Sigmoid colon (tissue), 6 donors: ENCODE measurements at regions not wholly inside any gene's neighbourhood (a gene's known extent, or its start where the extent isn't known, plus 50 kb on each side); places are given as distances from the start of the nearest gene placed in this dataset.
A peak's percentile ranks its signal among the peaks of the same experiment; 100 is the strongest.

Source experiments
- DNase-seq: peaks from one replicate; pipeline ENCODE4 v3.0.0-alpha.2; 2019
- H3K27ac ChIP-seq, 4 donors: fragments of 200-600 bp; sonication (generic); one replicate each; pipeline ENCODE4 v1.5.1; 2016 to 2019; ENCODE audit warnings: mild to moderate bottlenecking in 1 of 4
- H3K27me3 ChIP-seq, 3 donors: fragments of 200-600 bp; sonication (generic); one replicate each; pipeline ENCODE4 v1.5.1; 2019; ENCODE audit warnings: mild to moderate bottlenecking in 1 of 3
- H3K36me3 ChIP-seq, 4 donors: fragments of 200-600 bp; sonication (generic); one replicate each; pipeline ENCODE4 v1.5.1; 2016 to 2019
- H3K4me1 ChIP-seq, 4 donors: fragments of 200-600 bp; sonication (generic); one replicate each; pipeline ENCODE4 v1.5.1; 2017 to 2019
- H3K4me3 ChIP-seq, 4 donors: fragments of 200-600 bp; sonication (generic); one replicate each; pipeline ENCODE4 v1.5.1; 2017 to 2019; ENCODE audit warnings: mild to moderate bottlenecking in 2 of 4, moderate library complexity in 1 of 4
- H3K9me3 ChIP-seq, 4 donors: fragments of 200-600 bp in 3 of 4; sonication (generic) in 3 of 4; one replicate each; pipeline versions ENCODE4 v1.5.1 to v1.6.1; 2013 to 2019
- CTCF ChIP-seq, 4 experiments: fragments of 450-650 bp in 3 of 4; fragments of 200-600 bp in 1 of 4; IDR thresholded peaks; one replicate each; pipeline ENCODE4 v1.5.1; 2016 to 2019; ENCODE audit warnings: antibody characterized with exemption in 4 of 4, mild to moderate bottlenecking in 3 of 4, moderate library complexity in 2 of 4
- EP300 ChIP-seq, 4 donors: sonication (generic); formaldehyde crosslinking; IDR thresholded peaks; one replicate each; pipeline ENCODE4 v1.6.1; 2017; ENCODE audit warnings: antibody characterized with exemption in 4 of 4
- POLR2A ChIP-seq, 2 donors: fragments of 450-650 bp; IDR thresholded peaks; one replicate each; pipeline ENCODE4 v1.6.1; 2016; ENCODE audit warnings: antibody characterized with exemption in 2 of 2, mild to moderate bottlenecking in 2 of 2, moderate library complexity in 2 of 2
- POLR2AphosphoS5 ChIP-seq, 4 donors: sonication (generic); formaldehyde crosslinking; IDR thresholded peaks; one replicate each; pipeline ENCODE4 v1.6.1; 2017; ENCODE audit warnings: antibody characterized with exemption in 4 of 4
- WGBS, 2 donors: extraction: QIAGEN DNeasy Blood & Tissue Kit; methylation state at CpG; one replicate each; pipeline ENCODE4 v1.1.7; 2013; 5-methylcytosine and 5-hydroxymethylcytosine counted together
- intact Hi-C: fragments of 100-400 bp; cut with DNase I; formaldehyde crosslinking; loops from one replicate; pipeline ENCODE4 v1.15.1; 2023
- donor health status: healthy with polysubstance abuse.
- donor health status: healthy.

DNA sequence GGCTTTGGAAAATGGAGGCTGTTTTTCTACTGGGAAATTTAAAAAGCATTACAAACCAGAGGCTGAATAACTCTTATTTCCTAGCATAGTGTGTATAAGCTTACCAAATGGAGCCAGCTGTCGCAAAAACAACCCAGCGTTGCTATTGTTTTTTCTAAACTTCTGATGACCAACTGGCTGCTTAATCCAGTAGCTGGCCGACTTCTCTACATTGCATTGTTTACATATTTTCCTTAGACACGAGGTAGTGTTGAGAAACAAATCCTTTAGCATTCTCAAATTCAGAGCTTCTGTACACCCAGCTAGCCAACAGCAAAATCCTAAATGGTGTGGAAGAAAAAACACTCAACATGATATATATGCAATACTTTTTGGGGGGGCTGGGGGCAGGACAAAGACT, 161.0 kb upstream of the ADAMTS9 start:
- TF ChIP-seq POLR2A (IDR thresholded peaks at IDR 0.05), result no peak
- no peak for TF ChIP-seq POLR2AphosphoS5 (IDR thresholded peaks at IDR 0.05)
- TF ChIP-seq EP300 (IDR thresholded peaks at IDR 0.05), result no peak
- 76 to 83% methylated on average over 4 of the region's 4 CpGs for WGBS, 2 donors
- Histone ChIP-seq H3K27me3 (no peaks in the 10 kb centered on the region), H3K27ac (no peak overlapping the region), H3K4me3 (no peak overlapping the region), H3K36me3 (no peaks in the 10 kb centered on the region), H3K9me3 (no peaks in the 10 kb centered on the region), H3K4me1 (peaks cover 0 to 11% (median 4%) of the 10 kb centered on the region in 4 donors)
- DNase-seq, result no peak
- intact Hi-C loops, result no loop called here

DNA sequence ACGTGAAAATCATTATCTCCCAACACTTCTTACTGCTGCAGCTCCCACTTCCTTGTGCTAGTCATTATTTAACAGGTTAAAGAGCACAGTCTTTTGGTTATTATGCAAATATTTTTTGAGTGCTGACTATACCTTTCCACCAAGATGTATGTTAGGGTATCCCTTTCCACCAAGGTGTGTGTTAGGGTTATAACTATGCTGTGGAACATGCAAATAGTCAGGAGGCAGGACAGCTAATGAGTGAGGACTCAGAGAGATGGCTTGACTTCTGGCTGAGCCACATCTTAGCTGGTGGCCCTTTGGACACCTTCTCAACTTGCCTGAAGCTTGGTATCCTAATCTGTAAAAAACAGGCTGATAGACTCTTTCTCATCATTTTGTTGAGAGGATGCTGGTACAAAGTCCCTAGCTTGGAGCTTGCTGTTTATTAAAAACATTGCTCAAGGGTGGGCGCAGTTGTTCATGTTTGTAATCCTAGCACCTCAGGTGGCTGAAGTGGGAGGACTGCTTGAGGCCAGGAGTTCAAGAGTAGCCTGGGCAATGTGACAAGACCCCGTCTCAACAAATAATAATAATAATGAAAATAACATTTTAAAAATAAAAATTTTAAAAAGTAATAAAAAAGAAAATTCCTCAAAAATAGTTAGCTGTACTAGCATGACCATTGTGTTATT, 160.5 kb upstream of the ADAMTS9 start:
- Histone ChIP-seq H3K4me1 (peaks cover 0 to 11% (median 4%) of the 10 kb centered on the region in 4 donors), H3K36me3 (no peaks in the 10 kb centered on the region), H3K27ac (no peak overlapping the region), H3K4me3 (no peak overlapping the region), H3K9me3 (no peaks in the 10 kb centered on the region), H3K27me3 (no peaks in the 10 kb centered on the region)
- no peak for DNase-seq
- intact Hi-C loops, result no loop called here
- TF ChIP-seq EP300 (IDR thresholded peaks at IDR 0.05) (no peak), POLR2A (IDR thresholded peaks at IDR 0.05) (no peak), CTCF (IDR thresholded peaks at IDR 0.05) (no peak), POLR2AphosphoS5 (IDR thresholded peaks at IDR 0.05) (no peak)
- 75 to 77% methylated on average over 3 of the region's 3 CpGs for WGBS, 2 donors

- Histone ChIP-seq H3K27me3 (no peaks in the 10 kb centered on the region), H3K9me3 (no peaks in the 10 kb centered on the region), H3K4me3 (no peak overlapping the region), H3K27ac (no peak overlapping the region), H3K4me1 (peaks cover 0 to 11% (median 4%) of the 10 kb centered on the region in 4 donors), H3K36me3 (no peaks in the 10 kb centered on the region)
- no peak for DNase-seq
- intact Hi-C loops, result no loop called here
- 93 to 95% methylated on average over 2 of the region's 2 CpGs for WGBS, 2 donors
- TF ChIP-seq POLR2A (IDR thresholded peaks at IDR 0.05), result no peak
- TF ChIP-seq CTCF (IDR thresholded peaks at IDR 0.05), result no peak
- no peak for TF ChIP-seq POLR2AphosphoS5 (IDR thresholded peaks at IDR 0.05)
- no peak for TF ChIP-seq EP300 (IDR thresholded peaks at IDR 0.05)
Measured at GRCh38 chr3:64844558-64844957, 156.8 kb upstream of the ADAMTS9 start.

DNA sequence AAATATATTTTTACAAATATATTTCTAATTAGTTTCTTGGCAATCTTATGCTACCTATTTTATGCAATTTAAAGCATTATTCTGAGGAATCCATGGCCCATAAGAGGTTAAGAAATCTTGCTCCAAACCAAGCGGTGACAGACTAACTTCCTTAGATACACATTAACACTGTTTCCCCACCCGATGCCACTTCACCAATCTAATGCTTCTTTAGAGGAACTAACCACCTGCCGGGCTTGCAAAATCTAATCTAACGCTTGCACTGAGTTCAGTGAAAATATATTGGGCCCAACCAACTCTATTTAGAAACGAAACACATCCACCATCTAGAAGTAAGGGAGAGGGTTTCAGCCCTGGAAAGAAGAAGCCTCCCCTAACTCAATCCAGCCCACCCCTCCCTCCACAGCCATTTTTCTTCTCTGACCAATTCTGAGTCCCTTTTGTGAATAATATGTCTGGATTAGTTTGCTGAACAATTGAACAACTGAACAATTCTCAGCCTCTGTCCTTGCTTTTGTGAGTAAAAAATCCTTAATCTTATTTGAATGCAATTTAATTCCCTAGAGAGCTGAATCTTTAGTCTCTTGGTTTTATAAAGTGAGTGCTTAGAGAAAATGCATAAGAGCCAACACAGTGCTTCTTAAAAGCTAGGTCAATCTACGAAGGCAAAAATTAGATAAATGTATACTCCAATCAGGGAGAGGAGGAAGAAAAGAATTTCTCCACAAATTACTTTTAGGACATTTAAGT, 150.4 kb upstream of the ADAMTS9 start:
- H3K27me3 ChIP-seq, result no peaks in the 10 kb centered on the region
- intact Hi-C loops, result loop anchor here (10.0 kb wide), 1 partner anchor 303 kb away; no protein-coding TSS in a partner anchor
- 28 to 50% methylated on average over 6 of the region's 6 CpGs for WGBS, 2 donors
- H3K4me1 ChIP-seq, result peaks cover 0 to 17% (median 11%) of the 10 kb centered on the region in 4 donors
- H3K9me3 ChIP-seq, result no peaks in the 10 kb centered on the region
- peaks cover 0 to 6% (median 0%) of the 10 kb centered on the region in 4 donors for H3K36me3 ChIP-seq
- H3K4me3 ChIP-seq, result no peak overlapping the region
- no peak for DNase-seq
- H3K27ac ChIP-seq, result peak overlapping the region in 3 of 4 donors; percentile 51 to 67 (median 67)
- TF ChIP-seq CTCF (IDR thresholded peaks at IDR 0.05) (no peak), EP300 (IDR thresholded peaks at IDR 0.05) (no peak), POLR2A (IDR thresholded peaks at IDR 0.05) (no peak), POLR2AphosphoS5 (IDR thresholded peaks at IDR 0.05) (no peak)

GRCh38 chr3:64837126-64837738, 149.4 kb upstream of the ADAMTS9 start:
- TF ChIP-seq EP300 (IDR thresholded peaks at IDR 0.05), result peak in 1 of 4 donors; percentile 71
- TF ChIP-seq CTCF (IDR thresholded peaks at IDR 0.05), result no peak
- peak in 2 of 4 donors; percentile 34 to 46 for TF ChIP-seq POLR2AphosphoS5 (IDR thresholded peaks at IDR 0.05)
- H3K4me1 ChIP-seq, result peaks cover 0 to 17% (median 11%) of the 10 kb centered on the region in 4 donors
- no peaks in the 10 kb centered on the region for H3K9me3 ChIP-seq
- peak overlapping the region; percentile 29 to 67 (median 59) for H3K27ac ChIP-seq
- H3K4me3 ChIP-seq, result no peak overlapping the region
- H3K36me3 ChIP-seq, result peaks cover 0 to 6% (median 0%) of the 10 kb centered on the region in 4 donors
- 90 to 93% methylated on average over 2 of the region's 2 CpGs for WGBS, 2 donors
- intact Hi-C loops, result loop anchor here (10.0 kb wide), 1 partner anchor 302 kb away; no protein-coding TSS in a partner anchor
- no peak for DNase-seq
- no peaks in the 10 kb centered on the region for H3K27me3 ChIP-seq
